Stimulated activated CD4-positive, alpha-beta T cell treated with anti-CD3 and anti-CD28 coated beads, Interleukin-1b, Interleukin-23, amount 100 ng/mL, for 24 hours (primary cell): ENCODE measurements at regions not wholly inside any gene's neighbourhood (a gene's known extent, or its start where the extent isn't known, plus 50 kb on each side); places are given as distances from the start of the nearest gene placed in this dataset.
"Not testable (repeated sequence)": the region's sequence is repeated elsewhere in the genome, so short reads cannot be mapped to it uniquely, and the experiment has no call there.

Experiments
- DNase-seq, 4 experiments: peaks; one replicate each; pipeline ENCODE4 v3.0.0-alpha.2; 2020; ENCODE audit warnings: low read depth in 4 of 4, low spot score in 1 of 4

DNA sequence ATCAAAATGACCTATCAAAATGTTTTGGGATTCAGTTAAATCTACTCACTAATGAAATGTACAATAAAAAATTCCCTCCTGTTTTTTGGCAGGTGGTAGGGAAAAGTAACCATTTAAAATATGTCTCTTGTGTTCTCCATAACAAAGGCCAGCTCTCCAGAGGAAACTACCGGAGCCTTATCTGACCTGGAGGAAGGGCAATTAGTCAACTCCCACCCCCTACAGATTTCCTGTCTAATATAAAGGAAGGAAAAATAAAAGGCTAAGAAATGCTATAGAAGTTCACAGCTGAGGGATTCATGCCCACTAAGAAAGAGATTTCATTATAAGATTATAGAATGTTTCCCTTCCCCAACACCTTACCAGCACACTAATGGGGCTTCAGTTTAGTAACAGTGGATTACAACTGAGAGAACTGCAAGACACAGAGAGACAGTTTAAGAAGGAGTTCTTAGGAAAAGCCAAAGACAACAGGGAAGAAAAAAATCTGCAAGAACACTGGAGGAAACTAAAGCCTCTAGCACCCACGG, 376.5 kb upstream of the KCNMB2 start:
- no peak for DNase-seq

DNA sequence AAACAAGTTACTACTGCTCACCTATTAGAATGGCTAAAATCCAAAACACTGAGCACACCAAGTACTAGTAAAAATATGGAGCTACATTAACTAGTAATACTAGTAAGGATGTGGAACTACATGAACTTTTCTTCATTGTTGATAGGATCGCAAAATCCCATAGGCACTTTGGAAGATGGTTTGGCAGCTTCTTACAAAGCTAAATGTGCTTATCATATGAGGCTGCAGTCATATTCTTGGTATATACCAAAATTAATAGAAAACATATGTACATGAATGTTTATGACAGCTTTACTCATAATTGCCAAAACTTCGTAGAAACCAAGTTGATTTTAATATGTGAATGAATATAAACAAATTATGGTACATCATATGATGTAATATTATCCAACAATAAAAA, 366.8 kb upstream of the KCNMB2 start:
- DNase-seq, result no peak

DNA sequence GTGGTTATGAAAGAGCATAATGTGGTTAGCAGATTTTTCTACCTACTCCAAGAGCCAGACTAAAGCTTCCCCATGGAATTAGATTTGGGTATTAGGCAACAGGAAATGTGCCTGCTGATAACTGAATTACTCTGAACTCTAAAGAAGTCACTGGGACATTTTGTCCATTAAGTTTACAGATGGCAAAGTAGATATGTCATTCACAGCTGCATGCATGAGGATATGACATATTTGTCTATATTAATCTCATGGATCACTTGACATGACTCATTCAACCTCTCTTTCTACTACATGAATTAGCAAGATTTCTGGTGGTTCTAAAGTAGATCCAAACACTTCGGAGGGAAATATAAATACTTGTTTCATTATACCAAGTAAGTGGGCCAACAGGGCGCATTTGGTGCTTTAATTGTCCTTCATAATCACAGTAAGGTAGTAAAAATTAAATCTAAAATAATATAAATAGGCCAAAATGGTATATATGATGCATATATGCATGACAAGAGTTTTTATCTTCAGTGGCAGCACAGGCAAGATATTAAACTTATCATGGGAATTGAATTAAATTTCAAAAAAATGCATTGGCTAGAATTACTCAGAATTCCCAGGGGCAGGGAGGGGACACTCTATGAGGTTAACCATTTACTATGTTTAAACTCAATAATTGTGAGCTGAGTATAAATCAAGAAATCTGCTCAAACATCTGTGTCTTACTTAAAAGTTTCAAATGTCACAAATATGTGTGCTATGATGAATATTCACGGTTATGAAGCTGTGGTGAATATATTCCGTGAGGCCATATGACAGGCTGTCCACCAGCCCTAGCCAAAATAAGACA, 365.3 kb upstream of the KCNMB2 start:
- no peak for DNase-seq

DNA sequence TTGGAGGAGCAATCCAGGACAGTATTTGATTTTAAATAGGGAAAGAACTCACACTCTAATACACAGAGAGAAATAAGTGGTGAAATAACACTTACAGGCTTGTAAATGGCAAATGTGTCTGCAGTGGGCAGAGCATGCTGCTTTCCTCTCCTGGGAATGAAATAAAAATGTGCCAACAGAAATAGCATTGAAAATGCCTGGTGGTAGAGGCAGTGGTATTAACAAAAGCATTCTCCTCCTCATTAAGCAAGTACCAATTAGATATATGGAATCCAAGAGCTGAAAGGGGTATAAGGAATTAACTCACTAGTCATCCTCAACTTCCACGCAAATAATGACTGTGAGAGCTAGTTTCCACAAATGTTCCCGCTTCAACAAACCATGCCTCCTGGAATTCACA, 364.1 kb upstream of the KCNMB2 start:
- no peak for DNase-seq

DNA sequence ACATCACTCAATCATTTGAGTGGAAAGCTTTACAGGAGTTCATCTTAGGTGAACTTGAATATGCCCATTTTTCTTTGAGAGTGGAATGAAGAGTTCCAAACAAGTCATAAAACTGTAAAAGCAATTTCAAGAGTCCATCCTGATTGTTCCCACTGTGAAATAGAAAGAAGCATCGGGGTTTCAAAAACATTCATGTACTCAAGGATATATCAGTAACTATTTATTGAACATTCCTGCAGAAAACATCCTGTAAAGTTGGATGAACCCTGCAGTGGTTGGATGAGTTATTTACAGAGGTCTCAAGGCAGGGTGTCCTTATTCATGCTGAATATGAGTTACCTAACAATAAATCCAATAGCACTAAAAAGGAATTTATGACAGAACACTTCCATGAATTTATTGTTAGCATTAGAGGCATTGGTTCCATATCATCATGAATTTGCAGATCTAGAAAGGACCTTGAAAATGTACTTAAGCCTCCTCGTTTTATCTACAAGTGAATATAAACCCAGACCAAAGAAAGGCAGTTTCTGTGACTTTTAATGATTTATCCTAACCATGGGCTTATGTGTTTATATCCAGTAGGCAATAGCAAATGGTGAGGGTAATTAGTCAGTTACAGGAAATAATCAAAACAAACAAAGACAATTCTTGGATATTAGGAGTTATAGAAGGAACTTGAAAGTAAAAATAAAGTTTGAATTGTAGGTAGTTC, 361.9 kb upstream of the KCNMB2 start:
- DNase-seq, result no peak

DNA sequence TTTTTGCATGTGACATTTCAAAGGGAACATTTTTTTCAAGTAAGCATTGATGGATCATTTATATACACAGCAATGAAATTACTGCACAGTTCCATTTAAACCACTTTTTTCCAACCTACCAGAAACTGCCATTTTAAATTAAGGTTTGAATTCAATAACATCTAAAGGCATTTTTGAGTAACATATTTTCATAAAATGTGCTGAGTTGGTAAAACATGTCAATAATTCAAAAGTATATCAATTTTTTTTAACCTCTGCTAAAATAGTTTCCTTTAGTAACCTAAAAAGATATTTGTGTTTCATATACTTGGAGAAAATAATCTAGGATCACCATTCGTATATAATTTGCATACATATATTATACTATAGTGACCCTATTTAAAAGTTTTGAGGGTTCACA, 355.1 kb upstream of the KCNMB2 start:
- DNase-seq, result no peak

DNA sequence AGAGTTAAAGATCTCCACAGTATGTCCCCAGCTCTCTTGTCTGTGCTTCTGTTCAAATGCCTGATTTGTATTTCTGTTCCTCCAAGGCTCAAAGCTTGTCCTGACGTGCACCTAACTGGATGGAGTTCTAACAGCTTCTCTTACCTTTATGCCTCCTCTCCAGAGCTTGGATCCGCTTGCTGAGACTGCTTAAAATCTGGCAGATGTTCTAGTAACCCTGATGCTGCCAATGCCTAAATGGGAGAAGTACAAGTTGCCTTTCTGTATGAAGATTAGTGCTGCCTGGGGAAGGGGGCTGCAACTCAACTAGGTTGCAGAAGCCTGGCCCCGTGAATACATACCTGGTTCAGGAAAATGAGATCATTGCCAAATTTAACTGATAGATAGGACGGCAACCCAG, 354.5 kb upstream of the KCNMB2 start:
- no peak for DNase-seq

DNA sequence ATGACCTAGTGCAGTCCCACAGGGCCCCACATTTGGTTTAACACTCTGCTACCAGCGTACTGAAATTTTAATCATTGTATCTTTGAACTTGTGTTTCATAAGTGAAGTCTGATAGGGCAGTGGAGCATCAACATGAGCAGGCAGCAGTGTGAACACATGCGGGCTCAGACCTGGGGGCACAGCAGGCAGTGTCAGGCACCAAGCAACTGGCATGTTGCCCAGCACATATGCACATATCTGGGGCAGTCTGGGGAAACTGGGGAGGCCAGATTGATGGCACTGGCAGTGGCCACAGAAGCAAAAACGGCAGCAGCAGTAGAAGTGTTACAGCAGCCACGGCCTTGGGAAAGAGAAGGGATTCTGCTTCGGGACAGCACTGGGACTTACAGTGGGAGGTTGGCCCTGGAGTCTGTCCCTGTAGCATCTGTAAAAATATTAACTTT, 353.9 kb upstream of the KCNMB2 start:
- DNase-seq, result no peak

DNA sequence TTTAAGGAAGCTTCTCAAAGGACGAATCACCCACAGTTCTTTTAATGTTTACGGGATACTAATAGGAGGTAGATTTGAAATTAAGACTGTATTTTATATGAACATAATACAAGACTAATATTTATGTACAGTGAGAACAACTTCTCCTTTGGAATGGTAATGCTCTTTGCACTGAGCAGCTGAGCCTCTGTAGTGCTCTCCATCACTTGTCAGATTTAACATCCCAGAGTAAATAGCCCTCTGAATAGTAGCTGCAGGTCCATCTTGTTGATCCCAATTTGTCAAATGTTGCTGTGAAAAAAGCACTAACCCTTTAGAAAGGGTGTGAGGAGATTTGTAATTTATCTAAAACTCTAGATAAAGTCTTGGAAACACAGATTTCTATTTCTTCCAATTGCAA, 351.4 kb upstream of the KCNMB2 start:
- no peak for DNase-seq

DNA sequence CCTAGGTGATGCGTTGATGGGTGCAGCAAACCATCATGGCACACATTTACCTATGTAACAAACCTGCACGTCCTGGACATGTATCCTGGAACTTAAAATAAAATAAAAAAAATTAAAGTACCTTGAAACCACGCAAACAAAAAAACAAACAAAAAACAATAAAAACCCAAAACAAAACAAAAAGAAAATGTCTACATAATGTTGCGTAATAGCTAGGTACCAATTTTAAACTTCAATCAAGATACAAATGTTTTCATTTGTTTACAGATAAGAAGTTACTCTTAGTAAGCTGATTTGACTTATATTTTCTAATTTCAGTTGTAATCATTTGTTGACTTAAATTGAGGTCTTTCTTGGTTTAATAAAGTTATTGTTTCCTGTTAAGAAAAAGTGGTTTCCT, 349.6 kb upstream of the KCNMB2 start:
- no peak for DNase-seq

DNA sequence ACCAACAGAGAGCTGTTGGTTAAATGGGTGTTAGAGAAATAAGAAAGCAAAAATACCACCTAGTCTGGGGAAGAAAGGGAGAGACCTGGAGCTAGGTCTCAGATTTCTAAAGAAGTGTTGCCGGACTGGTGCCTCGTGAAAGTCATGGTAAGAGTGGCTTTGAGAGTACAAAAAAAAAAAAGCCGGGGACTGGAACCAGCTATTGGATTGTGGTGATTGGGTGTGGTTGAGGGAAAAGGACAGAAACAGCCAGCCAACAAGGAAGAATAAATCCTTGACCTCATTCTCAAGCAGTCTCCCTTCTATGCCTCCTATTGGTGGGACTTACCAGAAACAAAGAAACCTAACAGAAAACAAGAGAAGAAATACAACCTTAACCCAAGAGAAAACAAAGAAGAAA, 346.4 kb upstream of the KCNMB2 start:
- no peak for DNase-seq

DNA sequence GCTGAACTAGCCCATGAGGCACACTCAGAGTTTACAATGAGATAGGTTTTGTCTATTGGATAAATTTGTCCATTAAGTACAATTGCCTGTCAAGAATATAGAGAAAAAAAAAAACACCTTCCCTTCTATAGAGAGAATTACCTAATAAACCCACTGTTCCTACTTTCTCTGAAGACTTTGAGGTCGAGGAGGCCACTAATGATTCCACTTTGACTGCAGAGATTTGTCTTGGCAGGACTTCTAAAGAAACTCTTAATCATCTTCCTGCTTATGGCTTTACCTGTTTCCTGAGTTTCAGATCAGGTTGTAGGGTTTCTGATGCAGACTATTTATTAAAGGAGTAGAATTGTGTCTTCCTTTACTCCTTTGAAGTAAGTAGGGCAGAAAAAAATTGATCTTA, 342.4 kb upstream of the KCNMB2 start:
- no peak for DNase-seq

DNA sequence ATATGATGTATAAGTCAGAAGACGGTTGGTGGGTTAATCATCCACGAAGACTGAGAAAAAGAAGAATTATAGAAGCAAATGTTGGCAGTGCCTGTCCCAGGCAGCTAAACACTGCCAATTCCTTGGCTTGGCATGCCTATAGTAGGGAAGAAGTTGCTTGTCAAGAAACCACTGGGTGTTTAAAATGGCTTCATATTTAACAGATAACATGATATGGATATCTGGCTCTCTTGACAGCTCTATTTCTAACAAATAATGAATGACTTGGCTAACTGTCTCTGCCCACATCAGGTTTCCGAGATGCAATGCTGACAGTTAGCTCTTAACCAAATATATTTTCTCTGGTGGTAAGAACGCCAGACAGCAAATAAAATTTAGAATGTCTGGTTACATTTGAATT, 341.7 kb upstream of the KCNMB2 start:
- DNase-seq, result no peak

DNA sequence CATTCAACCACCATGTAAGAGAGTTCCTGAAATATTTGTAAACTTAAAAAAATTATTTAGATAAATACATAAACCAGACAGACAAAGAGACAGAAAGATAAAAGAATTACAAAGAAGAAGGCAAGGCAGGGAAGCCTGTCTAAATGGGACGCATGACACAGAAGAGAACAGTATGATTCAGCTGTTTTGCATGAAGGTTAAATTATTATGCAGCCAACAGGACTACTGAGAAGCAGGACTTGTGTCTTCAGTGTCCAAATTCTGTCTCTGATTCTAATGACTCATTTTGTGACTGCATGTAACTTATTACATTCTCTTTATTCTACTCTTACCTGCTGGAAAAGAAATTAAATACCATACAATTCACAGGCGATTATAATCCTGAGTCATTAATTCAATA, 340.4 kb upstream of the KCNMB2 start:
- no peak for DNase-seq

DNA sequence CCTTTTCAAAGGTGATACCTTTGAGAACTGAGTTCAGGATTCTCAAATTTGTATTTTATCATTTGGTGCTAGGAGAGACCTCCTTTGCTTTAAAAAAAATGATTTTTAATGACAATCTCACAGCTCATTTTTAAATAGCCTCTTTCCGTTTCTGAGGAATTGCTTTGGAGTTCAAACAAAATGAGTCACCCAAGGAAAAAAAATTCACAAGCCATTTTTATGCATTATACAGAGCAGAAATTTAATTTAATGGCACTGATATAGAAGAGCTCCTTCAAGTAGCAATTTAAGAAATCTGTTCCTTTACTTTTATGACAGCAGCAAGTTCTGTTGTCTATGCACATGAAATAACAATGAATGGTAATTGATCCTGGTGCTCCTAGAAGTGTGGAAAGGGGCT, 337.9 kb upstream of the KCNMB2 start:
- DNase-seq, result no peak

DNA sequence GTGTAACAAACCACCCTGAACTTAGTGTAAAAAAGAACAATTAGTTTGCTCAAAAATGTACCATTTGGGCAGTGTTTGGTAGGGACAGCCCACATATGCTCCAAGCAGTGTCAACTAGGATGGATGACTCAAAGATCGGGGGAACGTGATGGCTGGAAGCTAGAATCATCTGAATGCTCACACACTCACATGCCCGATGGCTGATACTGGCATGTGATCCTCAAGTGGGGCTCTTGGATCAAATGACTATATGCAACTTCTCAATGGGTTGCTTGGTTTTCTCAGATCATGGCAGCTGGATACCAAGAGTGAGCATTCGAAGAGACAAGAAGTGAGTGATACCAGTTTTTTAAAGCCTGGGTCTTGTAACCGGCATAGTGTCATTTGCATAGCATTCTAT, 335.9 kb upstream of the KCNMB2 start:
- DNase-seq, result no peak

DNA sequence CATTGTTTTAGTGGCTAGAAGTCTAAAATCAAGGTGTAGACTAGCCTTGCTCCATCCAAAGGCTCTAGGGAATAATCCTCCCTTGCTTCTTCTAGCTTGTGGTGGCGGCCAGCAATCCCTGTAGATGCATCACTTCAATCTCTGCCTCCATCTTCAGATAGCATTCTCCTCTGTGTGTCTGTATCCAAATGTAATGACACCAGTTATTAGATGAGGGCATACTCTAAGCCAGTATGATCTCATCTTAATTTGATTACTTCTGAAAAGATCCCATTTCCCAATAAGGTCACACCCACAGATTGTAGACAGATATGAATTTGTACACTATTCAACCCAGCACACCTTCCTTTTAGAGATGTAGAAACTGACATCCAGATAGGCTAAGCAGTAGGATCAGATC, 334.5 kb upstream of the KCNMB2 start:
- no peak for DNase-seq

DNA sequence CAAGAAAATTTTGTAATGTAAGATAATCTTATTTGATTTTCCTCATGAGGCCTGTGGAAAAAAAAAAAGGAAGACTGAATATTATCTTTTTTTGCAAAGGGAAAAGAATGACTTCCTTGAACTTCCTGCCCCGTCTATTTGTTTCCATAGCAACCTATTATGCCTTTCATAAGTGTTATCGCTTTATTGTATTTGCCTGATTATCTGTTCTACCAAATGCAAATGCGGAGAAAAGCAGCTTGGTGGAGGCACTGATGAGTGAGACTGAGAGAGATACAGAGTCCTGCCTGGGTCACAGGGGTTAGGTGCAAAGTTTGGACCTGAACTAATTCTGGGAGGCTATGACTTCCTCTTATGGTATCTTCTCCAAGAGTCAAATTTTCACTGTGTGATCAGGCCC, 334.0 kb upstream of the KCNMB2 start:
- DNase-seq, result no peak

DNA sequence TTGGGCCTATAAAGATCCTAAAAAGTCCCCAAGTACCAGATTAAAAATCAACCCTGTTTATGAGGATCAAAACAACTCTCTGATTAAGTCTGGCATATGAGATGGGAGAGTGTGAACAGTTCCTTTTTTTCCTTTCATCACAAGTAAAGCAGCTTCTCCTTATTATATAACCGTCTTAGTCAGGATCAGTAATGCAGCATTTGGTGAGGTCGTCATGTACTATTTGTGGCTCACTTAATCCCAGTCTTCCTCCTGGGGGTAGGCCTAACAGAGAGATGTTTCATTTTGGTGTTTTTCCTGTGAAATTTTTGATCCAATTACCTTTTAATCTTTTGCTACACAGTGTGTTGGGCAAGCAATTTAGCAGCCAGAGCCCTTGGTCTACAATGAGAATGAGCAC, 333.1 kb upstream of the KCNMB2 start:
- DNase-seq, result no peak

DNA sequence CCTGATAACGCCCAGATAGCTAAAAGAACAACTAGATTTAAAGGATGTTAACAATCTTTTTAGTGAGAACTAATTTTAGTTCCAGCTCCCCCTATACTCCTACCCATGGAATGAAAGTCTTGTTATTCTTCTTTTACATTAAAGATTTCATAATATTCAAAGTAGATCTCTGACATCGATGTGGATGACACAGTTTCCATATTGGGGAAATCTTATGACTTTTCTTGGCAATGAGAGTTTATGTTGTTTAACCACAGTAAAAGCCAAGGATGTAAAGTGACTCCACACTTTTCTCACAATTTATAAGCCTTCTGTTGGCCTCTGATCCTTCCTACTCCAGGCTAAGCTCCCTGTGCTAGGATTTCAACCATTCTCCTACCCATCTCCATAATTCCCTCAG, 332.6 kb upstream of the KCNMB2 start:
- DNase-seq, result no peak

DNA sequence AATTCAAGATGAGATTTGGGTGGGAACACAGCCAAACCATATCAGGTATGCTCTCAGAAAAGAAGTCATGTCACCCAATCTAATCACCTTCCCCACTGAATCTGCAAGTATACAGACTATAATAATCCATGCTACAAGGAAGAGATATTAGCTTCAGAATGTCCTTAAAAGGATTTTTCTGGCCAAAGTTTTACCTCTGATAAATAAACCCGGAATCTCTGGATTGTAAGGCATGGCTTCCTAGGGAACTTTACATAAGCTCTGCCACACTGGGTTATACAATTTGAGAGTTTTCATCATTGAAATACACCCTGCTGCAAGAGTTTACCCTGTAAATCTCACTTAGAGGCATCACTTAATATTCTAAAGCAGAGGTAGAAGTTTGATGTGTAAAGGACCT, 330.5 kb upstream of the KCNMB2 start:
- no peak for DNase-seq

DNA sequence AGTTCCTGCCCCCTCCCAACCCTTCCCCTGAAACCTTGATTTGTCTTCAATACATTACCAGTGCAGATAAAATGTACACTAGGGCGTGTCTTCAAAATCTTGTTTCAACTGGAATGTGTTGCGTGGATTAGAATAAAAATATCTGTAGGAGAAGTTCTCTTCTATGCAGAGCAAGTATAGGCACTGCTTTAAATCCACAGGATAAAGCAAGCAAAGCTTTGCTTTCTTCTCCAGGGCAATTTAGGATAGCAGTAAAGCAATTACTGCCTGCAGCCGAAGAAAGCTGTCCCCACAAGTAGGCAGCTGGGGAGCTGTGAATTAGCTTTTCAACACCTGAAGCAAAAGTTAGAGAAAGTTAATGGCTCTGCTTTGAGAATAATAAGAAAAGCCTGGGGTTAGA, 329.7 kb upstream of the KCNMB2 start:
- DNase-seq, result no peak

DNA sequence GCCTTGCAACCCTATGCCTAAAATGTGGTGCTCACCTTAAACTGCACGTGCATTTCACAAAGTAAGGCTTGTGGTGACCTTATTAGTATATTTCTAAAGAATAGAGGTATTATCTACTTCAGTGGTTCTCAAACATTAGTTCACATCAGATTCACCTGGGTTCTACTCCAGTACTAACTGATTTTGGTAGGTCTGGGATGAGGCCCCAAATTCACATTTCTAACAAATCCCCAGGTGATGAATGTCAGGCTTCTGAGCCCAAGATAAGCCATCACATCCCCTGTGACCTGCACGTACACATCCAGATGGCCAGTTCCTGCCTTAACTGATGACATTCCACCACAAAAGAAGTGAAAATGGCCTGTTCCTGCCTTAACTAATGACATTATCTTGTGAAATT, 329.1 kb upstream of the KCNMB2 start:
- DNase-seq, result not testable (repeated sequence)
